Endothelial cell of umbilical vein (primary cell): ENCODE measurements at regions not wholly inside any gene's neighbourhood (a gene's known extent, or its start where the extent isn't known, plus 50 kb on each side); places are given as distances from the start of the nearest gene placed in this dataset.

Source experiments
- CTCF ChIP-seq, 2 donors: IDR thresholded peaks; 1 replicate in 1 of 2; 2 replicates in 1 of 2; pipeline ENCODE4 v1.5.1; 2011; ENCODE audit warnings: low read length in 2 of 2, mild to moderate bottlenecking in 2 of 2, moderate library complexity in 2 of 2, control low read depth in 1 of 2, inconsistent platforms in 1 of 2, low read depth in 1 of 2; ENCODE audit not compliant: insufficient read depth in 1 of 2; ENCODE audit errors: extremely low read depth in 1 of 2
- EZH2 ChIP-seq: IDR thresholded peaks from 2 replicates; pipeline ENCODE4 v1.6.1; 2012; ENCODE audit warnings: borderline replicate concordance, low read depth, mild to moderate bottlenecking, moderate library complexity, low read length, inconsistent platforms; ENCODE audit not compliant: severe bottlenecking

GRCh38 chr14:104395276-104395675 is 184.3 kb upstream of the C14orf180 start:
- TF ChIP-seq CTCF (IDR thresholded peaks at IDR 0.05; ENCODE audit: extremely low read depth in 1 of 2, insufficient read depth in 1 of 2, low read depth in 1 of 2, low read length in 2 of 2) (no peak), EZH2 (no peak)
